Loucy (cell line): ENCODE measurements at regions not wholly inside any gene's neighbourhood (a gene's known extent, or its start where the extent isn't known, plus 50 kb on each side); places are given as distances from the start of the nearest gene placed in this dataset.

Experiments used
- H2AFZ ChIP-seq: fragments of 200-600 bp; sonication (generic); 2 replicates; pipeline ENCODE4 v1.6.0; 2016; ENCODE audit warnings: antibody characterized with exemption, mild to moderate bottlenecking, low read length, moderate library complexity
- H3F3A ChIP-seq: fragments of 200-600 bp; 2 replicates; pipeline ENCODE4 v1.6.0; 2016; ENCODE audit warnings: antibody characterized with exemption, low read depth, mild to moderate bottlenecking
- H3K27me3 ChIP-seq: fragments of 200-600 bp; sonication (generic); 2 replicates; pipeline ENCODE4 v1.6.1; 2014; ENCODE audit warnings: low read length, mild to moderate bottlenecking; ENCODE audit not compliant: insufficient read depth, poor library complexity, severe bottlenecking
- H3K36me3 ChIP-seq: fragments of 200-600 bp; sonication (generic); 2 replicates; pipeline ENCODE4 v1.6.1; 2016; ENCODE audit warnings: low read length; ENCODE audit not compliant: insufficient read depth
- H3K4me1 ChIP-seq: fragments of 200-600 bp; sonication (generic); 2 replicates; pipeline ENCODE4 v1.5.1; 2014; ENCODE audit warnings: low read length, mild to moderate bottlenecking; ENCODE audit not compliant: insufficient read depth, poor library complexity, severe bottlenecking
- H3K4me2 ChIP-seq: fragments of 200-600 bp; sonication (generic); 2 replicates; pipeline ENCODE4 v1.6.0; 2014; ENCODE audit warnings: antibody characterized with exemption, low read length, low read depth, mild to moderate bottlenecking; ENCODE audit not compliant: poor library complexity, severe bottlenecking
- H3K4me3 ChIP-seq: fragments of 200-600 bp; sonication (generic); 2 replicates; pipeline ENCODE4 v1.5.1; 2014; ENCODE audit warnings: low read length, mild to moderate bottlenecking, mixed read lengths; ENCODE audit not compliant: poor library complexity, severe bottlenecking
- H3K79me2 ChIP-seq: fragments of 200-600 bp; sonication (generic); 2 replicates; pipeline ENCODE4 v1.6.1; 2014; ENCODE audit warnings: low read length; ENCODE audit not compliant: insufficient read depth
- H3K9ac ChIP-seq: fragments of 200-600 bp; sonication (generic); 2 replicates; pipeline ENCODE4 v1.6.0; 2014; ENCODE audit warnings: mild to moderate bottlenecking, low read depth, low read length, moderate library complexity; ENCODE audit not compliant: poor library complexity, severe bottlenecking
- H3K9me2 ChIP-seq: fragments of 200-600 bp; sonication (generic); replicated peaks from 2 replicates; pipeline ENCODE4 v1.6.1; 2016; ENCODE audit warnings: low read depth, low read length, mixed read lengths
- H3K9me3 ChIP-seq: fragments of 200-600 bp; sonication (generic); 2 replicates; pipeline ENCODE4 v1.6.1; 2014; ENCODE audit warnings: mild to moderate bottlenecking, antibody characterized with exemption, low read length, low read depth; ENCODE audit not compliant: insufficient read depth
- H4K20me1 ChIP-seq: fragments of 200-600 bp; sonication (generic); 2 replicates; pipeline ENCODE4 v1.6.0; 2014; ENCODE audit warnings: antibody characterized with exemption, low read length, mild to moderate bottlenecking; ENCODE audit not compliant: insufficient read depth, poor library complexity, severe bottlenecking
- CTCF ChIP-seq: fragments of 200-600 bp; sonication (generic); conservative IDR thresholded peaks from 2 replicates; pipeline ENCODE4 v1.5.1; 2014; ENCODE audit warnings: mild to moderate bottlenecking, antibody characterized with exemption, low read length
- EZH2phosphoT487 ChIP-seq: fragments of 200-600 bp; IDR thresholded peaks from 2 replicates; pipeline ENCODE4 v1.6.1; 2018; ENCODE audit warnings: antibody characterized with exemption, mild to moderate bottlenecking, moderate library complexity, borderline replicate concordance

GRCh38 chr9:24698881-24699518 is 153.3 kb upstream of the IZUMO3 start:
- Histone ChIP-seq H3K27me3 (no peaks in the 10 kb centered on the region), H3K9me2 (no peaks in the 10 kb centered on the region), H3K79me2 (no peaks in the 10 kb centered on the region), H3F3A (no peaks in the 10 kb centered on the region), H3K4me1 (no peaks in the 10 kb centered on the region), H2AFZ (peak overlapping the region; percentile 63; the same call in 1 of the 2 replicates), H3K36me3 (no peaks in the 10 kb centered on the region), H3K9ac (no peak overlapping the region), H3K4me3 (peak overlapping the region; percentile 60), H4K20me1 (no peaks in the 10 kb centered on the region), H3K4me2 (peak overlapping the region; percentile 41), H3K9me3 (no peaks in the 10 kb centered on the region)
- no peak for TF ChIP-seq EZH2phosphoT487
- TF ChIP-seq CTCF, result 0 out of 2 replicates have a peak, but pooled peaks have one; percentile 18

GRCh38 chr9:24672336-24672735 is 126.6 kb upstream of the IZUMO3 start:
- Histone ChIP-seq H3K4me2 (no peak overlapping the region), H3K9me2 (no peaks in the 10 kb centered on the region), H3K4me1 (no peaks in the 10 kb centered on the region), H3K79me2 (no peaks in the 10 kb centered on the region), H4K20me1 (no peaks in the 10 kb centered on the region), H3K9me3 (no peaks in the 10 kb centered on the region), H3K4me3 (no peak overlapping the region), H3K27me3 (no peaks in the 10 kb centered on the region), H3F3A (no peaks in the 10 kb centered on the region), H2AFZ (no peak overlapping the region), H3K9ac (no peak overlapping the region), H3K36me3 (no peaks in the 10 kb centered on the region)
- TF ChIP-seq EZH2phosphoT487, result no peak
- no peak for TF ChIP-seq CTCF

GRCh38 chr9:24657387-24657786 is 111.7 kb upstream of the IZUMO3 start:
- no peaks in the 10 kb centered on the region for H3F3A ChIP-seq
- no peaks in the 10 kb centered on the region for H3K36me3 ChIP-seq
- H3K79me2 ChIP-seq, result no peaks in the 10 kb centered on the region
- H3K9me2 ChIP-seq, result no peaks in the 10 kb centered on the region
- H3K27me3 ChIP-seq, result no peaks in the 10 kb centered on the region
- TF ChIP-seq CTCF, result no peak
- TF ChIP-seq EZH2phosphoT487, result no peak
- no peak overlapping the region for H2AFZ ChIP-seq
- no peak overlapping the region for H3K9ac ChIP-seq
- H4K20me1 ChIP-seq, result no peaks in the 10 kb centered on the region
- no peak overlapping the region for H3K4me3 ChIP-seq
- H3K9me3 ChIP-seq, result no peaks in the 10 kb centered on the region
- no peaks in the 10 kb centered on the region for H3K4me1 ChIP-seq
- H3K4me2 ChIP-seq, result no peak overlapping the region
